Vagina (tissue), 2 donors: ENCODE measurements at regions not wholly inside any gene's neighbourhood (a gene's known extent, or its start where the extent isn't known, plus 50 kb on each side); places are given as distances from the start of the nearest gene placed in this dataset.

Source experiments
- CTCF ChIP-seq, 3 experiments: fragments of 450-650 bp in 2 of 3; fragments of 200-600 bp in 1 of 3; sonication (generic) in 1 of 3; IDR thresholded peaks; one replicate each; pipeline ENCODE4 v1.5.1; 2017 to 2019; ENCODE audit warnings: antibody characterized with exemption in 3 of 3, mild to moderate bottlenecking in 2 of 3, moderate library complexity in 2 of 3
- POLR2A ChIP-seq, 2 donors: fragments of 450-650 bp; IDR thresholded peaks; one replicate each; pipeline ENCODE4 v1.6.1; 2017; ENCODE audit warnings: antibody characterized with exemption in 2 of 2, mild to moderate bottlenecking in 2 of 2, moderate library complexity in 2 of 2
- POLR2AphosphoS5 ChIP-seq, 2 donors: sonication (generic); formaldehyde crosslinking; IDR thresholded peaks; one replicate each; pipeline ENCODE4 v1.9.0; 2017; ENCODE audit warnings: antibody characterized with exemption in 2 of 2, mild to moderate bottlenecking in 2 of 2, low read depth in 1 of 2; ENCODE audit not compliant: insufficient read depth in 1 of 2

DNA sequence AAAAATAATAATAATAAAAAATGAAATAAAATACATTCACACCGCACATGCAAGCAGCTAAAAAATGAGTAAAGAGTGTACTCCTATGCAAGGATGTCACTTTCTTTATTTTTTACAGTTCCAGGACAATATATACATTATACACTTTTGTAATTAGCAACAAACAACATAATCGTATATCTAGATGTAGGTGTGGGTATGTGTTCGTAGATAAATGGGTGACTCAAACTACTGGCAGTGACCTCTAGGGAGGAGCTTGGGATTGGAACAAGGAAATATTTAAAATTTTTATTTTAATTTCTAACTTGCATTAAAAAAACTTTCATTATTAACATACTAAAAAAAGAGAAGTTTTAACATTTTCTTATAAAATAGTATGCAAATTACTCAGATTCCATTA, 86.1 kb upstream of the MYLIP start:
- TF ChIP-seq CTCF (IDR thresholded peaks at IDR 0.05) (no peak), POLR2A (IDR thresholded peaks at IDR 0.05) (no peak), POLR2AphosphoS5 (IDR thresholded peaks at IDR 0.05; ENCODE audit: insufficient read depth in 1 of 2, low read depth in 1 of 2) (no peak)
